ENCODE measurements at regions not wholly inside any gene's neighbourhood (a gene's known extent, or its start where the extent isn't known, plus 50 kb on each side); places are given as distances from the start of the nearest gene placed in this dataset.

DNA sequence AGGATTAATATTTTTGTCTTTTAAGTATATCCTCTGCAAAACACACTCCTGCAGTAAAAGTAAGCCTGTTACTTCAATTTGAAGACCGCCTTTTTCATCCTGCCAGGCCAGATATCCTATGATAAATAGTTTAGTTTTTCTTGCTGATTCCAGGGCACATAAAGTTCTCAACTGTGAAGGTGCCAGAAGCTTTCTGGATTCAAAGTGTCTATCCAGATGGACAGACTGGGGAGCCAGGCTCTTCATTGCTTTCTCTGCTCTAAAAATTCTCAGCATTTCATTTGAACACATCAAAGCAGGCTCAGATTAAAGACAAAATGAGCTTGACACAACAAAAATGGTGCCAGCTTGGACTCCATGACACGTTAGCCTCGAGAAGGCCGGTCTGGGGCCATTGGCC is 53.6 kb upstream of the UBL3 start:
- no peak for TF ChIP-seq ASH2L (IDR thresholded peaks at IDR 0.05; ENCODE audit: low read length)
- H2BK15ac ChIP-seq (ENCODE audit: low read length), result no peak overlapping the region
- WGBS, 2 experiments (ENCODE audit: extremely low coverage in 1 of 2, insufficient coverage in 1 of 2, insufficient read length in 1 of 2, insufficient replicate concordance in 2 of 2, low coverage in 1 of 2, low lambda C conversion rate in 2 of 2, missing lambda C conversion rate in 1 of 2), result 88% methylated on average over 4 of the region's 4 CpGs; no CpG with 5 or more reads in 1 of the 2 experiments
- no peak overlapping the region for H2BK5ac ChIP-seq (ENCODE audit: low read depth, low read length)
- DNase-seq (ENCODE audit: low read depth in 1 of 2, low spot score in 2 of 2) (no peak), FAIRE-seq (no peak)
- H3K4me1 ChIP-seq (replicated peaks in 1 of 4; ENCODE audit: control insufficient read depth in 3 of 4, insufficient read depth in 4 of 4, low read length in 3 of 4), result peaks cover 0 to 4% (median 1%) of the 10 kb centered on the region in 4 experiments; a peak in 2 of 7 replicates
- no peak overlapping the region for H3K14ac ChIP-seq (ENCODE audit: insufficient read length)
- no peaks in the 10 kb centered on the region for H3K79me1 ChIP-seq (ENCODE audit: low read depth, low read length)
- H3K4ac ChIP-seq (replicated peaks; ENCODE audit: insufficient read length, low read depth, low read length), result no peak overlapping the region
- H3K4me3 ChIP-seq (ENCODE audit: extremely low read depth in 1 of 4, insufficient read depth in 2 of 4, low read depth in 3 of 4, low read length in 4 of 4), result no peak overlapping the region
- H2AFZ ChIP-seq (ENCODE audit: low read length), result no peak overlapping the region
- no peaks in the 10 kb centered on the region for H3K79me2 ChIP-seq (ENCODE audit: control insufficient read depth in 1 of 2, insufficient read depth in 2 of 2, low read length in 2 of 2)
- no peak overlapping the region for H4K91ac ChIP-seq (replicated peaks; ENCODE audit: insufficient read length, low read length)
- no peak overlapping the region for H2BK120ac ChIP-seq (replicated peaks; ENCODE audit: low read depth, low read length)
- no peak overlapping the region for H3K23ac ChIP-seq (ENCODE audit: insufficient read length)
- H3K56ac ChIP-seq (replicated peaks; ENCODE audit: insufficient read length, low read depth, low read length), result no peak overlapping the region
- no peak overlapping the region for H4K5ac ChIP-seq (ENCODE audit: insufficient read length, low read depth, low read length)
- no peaks in the 10 kb centered on the region for H3K27me3 ChIP-seq (replicated peaks in 1 of 4; ENCODE audit: control insufficient read depth in 3 of 4, extremely low read depth in 1 of 4, insufficient read depth in 3 of 4, low read length in 3 of 4)
- H3K27ac ChIP-seq (ENCODE audit: low read depth, low read length), result no peak overlapping the region
- no peak overlapping the region for H2BK20ac ChIP-seq (ENCODE audit: low read length)
- no peaks in the 10 kb centered on the region for H3K9me3 ChIP-seq (ENCODE audit: insufficient read depth in 2 of 2, low read depth in 1 of 2, low read length in 1 of 2)
- no peak overlapping the region for H3K9ac ChIP-seq (replicated peaks in 1 of 4; ENCODE audit: extremely low read depth in 1 of 4, low read depth in 3 of 4, low read length in 3 of 4)
- no peak overlapping the region for H2AK5ac ChIP-seq (ENCODE audit: low read depth, low read length)
- no peak overlapping the region for H3K4me2 ChIP-seq (ENCODE audit: insufficient read depth in 1 of 2, low read depth in 2 of 2, low read length in 2 of 2)
- H4K8ac ChIP-seq (ENCODE audit: extremely low read depth, insufficient read depth, low read length), result no peak overlapping the region
- ChIA-PET CTCF (ENCODE audit: partially characterized antibody) (no interaction called here), POLR2A (ENCODE audit: partially characterized antibody) (no interaction called here)
- no peaks in the 10 kb centered on the region for H3K23me2 ChIP-seq (ENCODE audit: low read depth, low read length)
- H2BK12ac ChIP-seq (ENCODE audit: low read depth, low read length), result no peak overlapping the region
- no peaks in the 10 kb centered on the region for H3K36me3 ChIP-seq (ENCODE audit: control insufficient read depth in 2 of 4, insufficient read depth in 4 of 4, low read length in 3 of 4)
- no peak overlapping the region for H3K18ac ChIP-seq (ENCODE audit: extremely low read depth, low read length)
- H4K20me1 ChIP-seq (replicated peaks in 1 of 2; ENCODE audit: control insufficient read depth in 1 of 2, insufficient read depth in 2 of 2, low read length in 2 of 2), result no peaks in the 10 kb centered on the region
